Activated CD4-positive, alpha-beta T cell treated with anti-CD3 and anti-CD28 coated beads, Interleukin-2, amount 10 ng/mL, durations not matched to agents 24 days and 14 days (primary cell): ENCODE measurements at regions not wholly inside any gene's neighbourhood (a gene's known extent, or its start where the extent isn't known, plus 50 kb on each side); places are given as distances from the start of the nearest gene placed in this dataset.
A peak's percentile ranks its signal among the peaks of the same experiment; 100 is the strongest.

ENCODE experiments used
- DNase-seq: peaks from one replicate; pipeline ENCODE4 v3.0.0; 2022
- H3K27ac Mint-ChIP-seq: one replicate; pipeline ENCODE4 v1.8.0; 2022; ENCODE audit warnings: mild to moderate bottlenecking, mixed read lengths
- H3K27me3 Mint-ChIP-seq: one replicate; pipeline ENCODE4 v1.8.0; 2022; ENCODE audit warnings: mixed read lengths
- H3K36me3 Mint-ChIP-seq: one replicate; pipeline ENCODE4 v1.8.0; 2022; ENCODE audit warnings: low read depth, mild to moderate bottlenecking, mixed read lengths
- H3K4me1 Mint-ChIP-seq: one replicate; pipeline ENCODE4 v1.8.0; 2021; ENCODE audit warnings: mixed read lengths
- H3K4me3 Mint-ChIP-seq: one replicate; pipeline ENCODE4 v1.8.0; 2022; ENCODE audit warnings: mild to moderate bottlenecking, moderate library complexity, mixed read lengths
- H3K9me3 Mint-ChIP-seq: one replicate; pipeline ENCODE4 v1.8.0; 2021; ENCODE audit warnings: mixed read lengths
- intact Hi-C: fragments of 100-400 bp; cut with micrococcal nuclease; formaldehyde crosslinking; loops from one replicate; pipeline ENCODE4 v1.15.1; 2023

GRCh38 chr13:84230568-84230967 lies 348.3 kb upstream of the SLITRK1 start:
- Mint-ChIP-seq H3K27me3 (no peaks in the 10 kb centered on the region), H3K4me3 (no peak overlapping the region), H3K36me3 (no peaks in the 10 kb centered on the region), H3K4me1 (no peaks in the 10 kb centered on the region), H3K27ac (no peak overlapping the region), H3K9me3 (no peaks in the 10 kb centered on the region)
- intact Hi-C loops: no loop called here
- DNase-seq: no peak

- no peak overlapping the region for H3K4me3 Mint-ChIP-seq
- no peaks in the 10 kb centered on the region for H3K4me1 Mint-ChIP-seq
- H3K36me3 Mint-ChIP-seq: no peaks in the 10 kb centered on the region
- intact Hi-C loops: no loop called here
- no peaks in the 10 kb centered on the region for H3K27me3 Mint-ChIP-seq
- no peaks in the 10 kb centered on the region for H3K9me3 Mint-ChIP-seq
- no peak overlapping the region for H3K27ac Mint-ChIP-seq
- DNase-seq: no peak
These were observed 328.8 kb upstream of the SLITRK1 start for GRCh38 chr13:84211048-84211447.

- Mint-ChIP-seq H3K9me3 (no peaks in the 10 kb centered on the region), H3K4me3 (no peak overlapping the region), H3K27ac (no peak overlapping the region), H3K36me3 (no peaks in the 10 kb centered on the region), H3K4me1 (no peaks in the 10 kb centered on the region), H3K27me3 (no peaks in the 10 kb centered on the region)
- no peak for DNase-seq
- intact Hi-C loops: no loop called here
These were observed 326.1 kb upstream of the SLITRK1 start for GRCh38 chr13:84208246-84208910.

- intact Hi-C loops: no loop called here
These were observed 325.2 kb upstream of the SLITRK1 start for GRCh38 chr13:84207509-84207908.

GRCh38 chr13:84200971-84201370 lies 318.7 kb upstream of the SLITRK1 start:
- H3K27ac Mint-ChIP-seq: no peak overlapping the region
- H3K4me1 Mint-ChIP-seq: no peaks in the 10 kb centered on the region
- H3K27me3 Mint-ChIP-seq: no peaks in the 10 kb centered on the region
- no peak for DNase-seq
- H3K36me3 Mint-ChIP-seq: no peaks in the 10 kb centered on the region
- no peaks in the 10 kb centered on the region for H3K9me3 Mint-ChIP-seq
- H3K4me3 Mint-ChIP-seq: no peak overlapping the region
- intact Hi-C loops: no loop called here

More at GRCh38 chr13:84207509-84207908, 325.2 kb upstream of the SLITRK1 start:
- H3K36me3 Mint-ChIP-seq: no peaks in the 10 kb centered on the region
- DNase-seq: no peak
- H3K4me3 Mint-ChIP-seq: no peak overlapping the region
- no peak overlapping the region for H3K27ac Mint-ChIP-seq
- no peaks in the 10 kb centered on the region for H3K4me1 Mint-ChIP-seq
- H3K9me3 Mint-ChIP-seq: no peaks in the 10 kb centered on the region
- H3K27me3 Mint-ChIP-seq: no peaks in the 10 kb centered on the region

- intact Hi-C loops: no loop called here
- no peak overlapping the region for H3K27ac Mint-ChIP-seq
- no peaks in the 10 kb centered on the region for H3K27me3 Mint-ChIP-seq
- H3K4me1 Mint-ChIP-seq: no peaks in the 10 kb centered on the region
- no peak for DNase-seq
- no peaks in the 10 kb centered on the region for H3K9me3 Mint-ChIP-seq
- no peaks in the 10 kb centered on the region for H3K36me3 Mint-ChIP-seq
- no peak overlapping the region for H3K4me3 Mint-ChIP-seq
These were observed 309.9 kb upstream of the SLITRK1 start for GRCh38 chr13:84192125-84192524.

GRCh38 chr13:84191139-84191538 lies 308.9 kb upstream of the SLITRK1 start:
- no peak overlapping the region for H3K27ac Mint-ChIP-seq
- H3K4me1 Mint-ChIP-seq: no peaks in the 10 kb centered on the region
- H3K27me3 Mint-ChIP-seq: no peaks in the 10 kb centered on the region
- H3K36me3 Mint-ChIP-seq: no peaks in the 10 kb centered on the region
- DNase-seq: no peak
- intact Hi-C loops: no loop called here
- no peak overlapping the region for H3K4me3 Mint-ChIP-seq
- H3K9me3 Mint-ChIP-seq: peaks cover 2% of the 10 kb centered on the region

- Mint-ChIP-seq H3K27ac (no peak overlapping the region), H3K27me3 (no peaks in the 10 kb centered on the region), H3K9me3 (peaks cover 5% of the 10 kb centered on the region), H3K36me3 (no peaks in the 10 kb centered on the region), H3K4me1 (no peaks in the 10 kb centered on the region), H3K4me3 (no peak overlapping the region)
- intact Hi-C loops: no loop called here
- no peak for DNase-seq
These were observed 305.4 kb upstream of the SLITRK1 start for GRCh38 chr13:84187626-84188025.

- no peaks in the 10 kb centered on the region for H3K27me3 Mint-ChIP-seq
- H3K4me1 Mint-ChIP-seq: peaks cover 17% of the 10 kb centered on the region
- H3K36me3 Mint-ChIP-seq: no peaks in the 10 kb centered on the region
- H3K27ac Mint-ChIP-seq: no peak overlapping the region
- intact Hi-C loops: no loop called here
- H3K4me3 Mint-ChIP-seq: no peak overlapping the region
- H3K9me3 Mint-ChIP-seq: peaks cover 3% of the 10 kb centered on the region
- no peak for DNase-seq
These were observed 257.4 kb upstream of the SLITRK1 start for GRCh38 chr13:84139561-84140158.

- H3K4me3 Mint-ChIP-seq: peak overlapping the region; percentile 65
- no peaks in the 10 kb centered on the region for H3K27me3 Mint-ChIP-seq
- H3K36me3 Mint-ChIP-seq: no peaks in the 10 kb centered on the region
- peaks cover 6% of the 10 kb centered on the region for H3K9me3 Mint-ChIP-seq
- peaks cover 17% of the 10 kb centered on the region for H3K4me1 Mint-ChIP-seq
- intact Hi-C loops: no loop called here
- peak overlapping the region; percentile 66 for H3K27ac Mint-ChIP-seq
- peak; percentile 87 for DNase-seq
These were observed 255.0 kb upstream of the SLITRK1 start for GRCh38 chr13:84137292-84137691.

- DNase-seq: peak; percentile 58
- intact Hi-C loops: no loop called here
- H3K9me3 Mint-ChIP-seq: peaks cover 6% of the 10 kb centered on the region
- no peaks in the 10 kb centered on the region for H3K27me3 Mint-ChIP-seq
- H3K4me1 Mint-ChIP-seq: peaks cover 17% of the 10 kb centered on the region
- no peaks in the 10 kb centered on the region for H3K36me3 Mint-ChIP-seq
- H3K4me3 Mint-ChIP-seq: peak overlapping the region; percentile 65
- peak overlapping the region; percentile 72 for H3K27ac Mint-ChIP-seq
These were observed 254.3 kb upstream of the SLITRK1 start for GRCh38 chr13:84136582-84136981.

GRCh38 chr13:84132491-84132890 lies 250.2 kb upstream of the SLITRK1 start:
- Mint-ChIP-seq H3K27ac (no peak overlapping the region), H3K36me3 (no peaks in the 10 kb centered on the region), H3K4me3 (no peak overlapping the region), H3K9me3 (peaks cover 6% of the 10 kb centered on the region), H3K4me1 (peaks cover 15% of the 10 kb centered on the region), H3K27me3 (no peaks in the 10 kb centered on the region)
- intact Hi-C loops: no loop called here
- no peak for DNase-seq

GRCh38 chr13:84131249-84131648 lies 249.0 kb upstream of the SLITRK1 start:
- DNase-seq: no peak
- Mint-ChIP-seq H3K27me3 (no peaks in the 10 kb centered on the region), H3K27ac (no peak overlapping the region), H3K4me3 (no peak overlapping the region), H3K9me3 (peaks cover 6% of the 10 kb centered on the region), H3K36me3 (no peaks in the 10 kb centered on the region), H3K4me1 (peaks cover 3% of the 10 kb centered on the region)
- intact Hi-C loops: no loop called here

- intact Hi-C loops: no loop called here
- no peak for DNase-seq
- H3K4me1 Mint-ChIP-seq: no peaks in the 10 kb centered on the region
- H3K27me3 Mint-ChIP-seq: no peaks in the 10 kb centered on the region
- no peak overlapping the region for H3K27ac Mint-ChIP-seq
- H3K36me3 Mint-ChIP-seq: no peaks in the 10 kb centered on the region
- H3K4me3 Mint-ChIP-seq: no peak overlapping the region
- H3K9me3 Mint-ChIP-seq: peaks cover 6% of the 10 kb centered on the region
These were observed 248.3 kb upstream of the SLITRK1 start for GRCh38 chr13:84130495-84131114.
